TTC549 (cell line): ENCODE measurements at regions not wholly inside any gene's neighbourhood (a gene's known extent, or its start where the extent isn't known, plus 50 kb on each side); places are given as distances from the start of the nearest gene placed in this dataset.
"Not testable (repeated sequence)": the region's sequence is repeated elsewhere in the genome, so short reads cannot be mapped to it uniquely, and the experiment has no call there.

Source experiments
- FAIRE-seq: peaks from 2 replicates; lab custom pipeline; 2012; peaks lifted over from hg19 to GRCh38; lab: Jason Lieb, UNC

DNA sequence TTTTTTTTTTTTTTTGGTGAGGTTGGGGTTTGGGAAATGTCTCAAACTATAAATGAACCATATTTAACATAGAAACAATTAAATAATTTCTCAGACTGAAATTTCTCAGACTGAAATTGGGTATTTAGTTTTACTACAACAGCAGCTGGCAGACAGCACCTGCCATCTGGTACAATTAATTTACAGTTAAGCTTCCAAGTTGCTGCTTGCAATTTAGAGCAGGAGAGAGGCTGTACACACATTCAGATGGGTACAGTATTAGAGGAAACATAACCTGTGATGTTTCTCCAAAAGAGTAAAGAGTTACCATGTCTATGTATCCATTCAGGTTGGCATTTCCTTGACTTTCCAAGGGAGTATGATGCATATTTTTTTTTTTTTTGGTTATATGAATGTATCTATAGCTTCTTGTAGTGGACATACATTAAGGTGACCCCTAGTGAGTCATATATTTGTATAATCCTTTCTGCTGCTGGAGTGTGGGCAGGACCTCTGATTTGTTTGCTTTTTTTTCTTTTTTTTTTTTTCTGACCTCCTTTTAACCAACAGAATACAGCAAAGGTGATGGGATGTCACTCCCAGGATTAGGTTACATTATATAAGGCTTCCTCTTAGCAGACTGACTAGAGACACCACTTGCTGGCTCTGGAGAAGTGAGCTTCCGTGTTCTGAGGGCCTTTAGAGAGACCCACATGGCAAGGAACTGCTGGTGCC is 201.7 kb downstream of the PTH2R start:
- no peak for FAIRE-seq

DNA sequence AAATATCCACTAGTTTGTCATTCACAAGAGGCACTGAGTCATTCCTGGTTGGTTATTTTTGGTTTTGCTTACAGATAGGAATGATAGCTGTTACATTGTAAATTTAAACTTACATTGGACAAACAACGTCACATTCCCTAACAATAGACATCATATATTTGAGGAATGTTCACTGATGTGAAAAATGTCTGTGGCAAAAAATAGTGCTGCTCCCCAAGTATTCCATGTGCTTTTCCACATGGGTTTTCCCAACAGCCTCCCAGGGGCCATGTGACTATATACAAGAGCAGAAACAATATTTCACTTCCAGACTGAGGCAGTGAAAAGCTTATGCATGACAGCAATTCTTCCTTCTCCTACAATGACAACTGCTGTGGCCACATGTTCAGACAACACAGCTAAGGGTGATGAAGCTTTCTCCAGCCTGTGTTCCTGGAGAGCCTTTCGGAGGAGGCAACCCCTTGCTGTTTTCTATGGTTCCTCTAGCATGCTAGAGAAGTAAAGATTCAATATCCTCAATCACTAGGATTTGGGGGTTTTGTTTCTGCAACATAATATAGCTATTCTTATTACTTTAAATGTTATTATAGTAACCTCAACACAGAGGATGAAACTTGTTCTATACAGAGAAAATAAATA is 202.7 kb downstream of the PTH2R start:
- FAIRE-seq: no peak

DNA sequence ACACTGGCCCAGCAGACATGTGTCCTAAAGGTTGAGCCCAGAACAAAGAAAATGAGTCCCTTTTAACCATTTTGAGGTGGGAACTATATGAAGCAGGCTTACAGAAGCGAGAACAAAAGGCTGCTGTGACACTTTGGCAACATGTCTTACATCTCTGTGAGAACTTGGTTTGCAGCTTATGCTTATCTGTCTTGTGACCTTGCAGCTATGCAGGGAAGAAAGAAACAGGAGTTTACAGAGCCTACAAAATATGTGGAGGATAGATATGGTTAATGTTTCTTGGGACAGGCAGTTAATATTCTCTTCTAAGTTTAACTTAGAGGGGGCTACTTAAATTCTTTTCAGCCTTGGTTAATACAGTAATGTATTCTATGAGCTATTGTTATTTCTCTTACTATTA is 209.1 kb downstream of the PTH2R start:
- not testable (repeated sequence) for FAIRE-seq

DNA sequence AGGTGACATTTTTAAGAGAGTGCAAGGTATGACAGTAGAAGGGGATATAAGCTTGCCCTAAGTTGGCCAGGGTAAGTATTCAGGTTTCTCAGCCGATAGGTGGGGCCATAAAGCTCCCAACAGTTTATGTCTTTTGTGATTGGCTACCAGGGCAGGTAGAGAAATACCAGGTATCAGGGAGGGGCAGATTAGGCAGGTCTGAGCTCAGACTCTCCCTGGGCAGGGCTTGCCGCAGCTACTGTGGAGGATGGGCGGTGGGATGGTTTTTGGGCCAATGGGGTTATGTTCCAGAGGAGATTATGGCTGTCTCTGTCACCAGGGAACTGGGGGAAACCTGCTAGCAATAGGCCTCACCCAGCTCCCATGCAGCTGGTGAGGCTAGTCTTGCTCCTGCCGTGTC is 211.6 kb downstream of the PTH2R start:
- no peak for FAIRE-seq

DNA sequence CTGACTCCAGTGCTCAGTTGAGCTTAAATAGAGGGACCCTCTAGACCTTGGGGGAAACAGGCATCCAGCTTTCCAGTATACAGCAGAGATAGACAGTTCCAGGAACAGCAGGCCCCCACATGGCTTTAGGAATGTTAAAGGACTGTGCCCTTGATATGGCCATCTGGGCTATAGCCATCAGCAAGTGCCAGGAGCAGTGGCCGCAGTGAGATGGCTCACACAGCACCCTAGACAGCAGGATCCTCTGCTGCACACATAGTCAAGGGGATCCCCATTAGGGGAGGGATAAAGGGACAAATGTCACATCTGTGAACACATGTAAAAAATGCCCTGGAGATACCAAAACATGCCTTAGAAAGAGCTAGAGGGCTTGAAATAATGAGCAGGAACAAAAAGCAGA is 213.4 kb downstream of the PTH2R start:
- FAIRE-seq: no peak

DNA sequence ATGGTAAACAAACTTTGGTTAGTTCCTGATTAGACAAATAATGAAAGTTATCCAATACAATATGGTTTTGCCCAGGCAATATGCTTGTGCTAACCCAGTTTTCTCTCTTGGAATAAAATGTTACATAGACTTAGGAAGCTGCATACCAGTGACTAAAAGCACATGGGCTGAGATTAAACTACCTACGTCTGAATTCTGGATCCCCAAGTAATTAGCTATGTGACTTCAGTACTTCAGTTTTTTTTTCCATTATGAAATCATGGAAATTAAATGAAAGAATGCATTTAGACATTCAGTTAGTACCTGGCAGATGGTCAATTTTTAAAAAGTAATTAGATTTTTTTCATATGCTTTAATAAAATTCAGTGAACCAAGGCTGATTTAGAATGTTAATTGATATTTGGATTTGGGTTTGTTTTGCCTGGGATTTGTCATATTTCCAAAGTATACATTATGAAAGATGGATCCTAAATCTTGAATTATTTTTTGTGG is 213.9 kb downstream of the PTH2R start:
- no peak for FAIRE-seq

DNA sequence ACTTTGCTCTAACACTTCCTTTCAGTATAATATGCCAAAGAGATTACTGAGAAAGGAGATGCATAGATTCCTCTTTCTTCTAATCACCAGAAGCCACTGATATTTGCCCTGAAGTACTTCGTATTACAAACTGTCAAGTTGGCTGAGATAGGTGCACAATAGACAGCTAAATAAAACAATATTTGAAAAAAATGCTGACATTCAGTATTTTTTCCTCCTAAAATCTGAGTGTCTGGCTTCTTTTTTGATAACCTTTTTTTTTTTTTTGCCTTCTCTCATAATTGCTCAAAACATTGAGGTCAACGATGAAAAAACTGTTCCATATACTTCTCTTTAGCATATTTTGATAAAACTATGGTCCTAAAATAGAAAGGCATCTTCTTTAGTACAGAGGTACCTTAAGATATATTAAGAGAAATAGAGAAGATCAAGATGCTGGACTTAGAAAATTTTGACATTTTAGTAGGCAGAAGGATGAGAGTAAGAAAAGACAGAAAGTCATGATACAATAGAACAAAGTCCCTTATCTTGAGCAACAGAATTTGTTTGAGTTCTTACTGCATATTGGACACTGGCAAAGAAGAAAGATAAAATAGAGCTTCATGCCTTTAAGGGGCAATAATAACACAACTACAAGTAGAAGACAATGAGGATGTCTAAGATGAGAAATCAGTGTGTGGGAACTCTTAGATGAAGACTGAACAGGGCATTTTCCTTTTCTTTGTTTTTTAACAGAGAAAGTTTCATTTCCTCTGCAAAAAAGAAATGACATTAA is 220.7 kb downstream of the PTH2R start:
- FAIRE-seq: no peak

DNA sequence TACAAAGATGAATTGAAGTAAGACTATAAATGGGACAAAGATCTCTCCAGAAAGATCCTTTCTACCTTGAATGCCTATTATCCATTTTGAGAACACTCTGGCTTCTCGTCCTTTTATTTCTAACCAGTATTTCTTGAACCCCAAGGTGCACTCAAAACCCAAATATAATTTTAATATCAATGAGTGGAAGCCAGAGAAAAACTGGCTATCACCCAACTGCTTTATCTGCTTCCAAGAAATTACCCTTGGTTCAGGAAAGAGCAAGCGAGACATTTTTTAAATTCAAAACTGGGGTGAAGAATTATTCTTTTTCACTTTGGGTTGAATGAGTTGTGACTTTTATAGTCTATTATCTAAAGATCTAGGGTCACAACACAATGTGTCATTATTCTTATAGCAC is 221.3 kb downstream of the PTH2R start:
- FAIRE-seq: no peak

DNA sequence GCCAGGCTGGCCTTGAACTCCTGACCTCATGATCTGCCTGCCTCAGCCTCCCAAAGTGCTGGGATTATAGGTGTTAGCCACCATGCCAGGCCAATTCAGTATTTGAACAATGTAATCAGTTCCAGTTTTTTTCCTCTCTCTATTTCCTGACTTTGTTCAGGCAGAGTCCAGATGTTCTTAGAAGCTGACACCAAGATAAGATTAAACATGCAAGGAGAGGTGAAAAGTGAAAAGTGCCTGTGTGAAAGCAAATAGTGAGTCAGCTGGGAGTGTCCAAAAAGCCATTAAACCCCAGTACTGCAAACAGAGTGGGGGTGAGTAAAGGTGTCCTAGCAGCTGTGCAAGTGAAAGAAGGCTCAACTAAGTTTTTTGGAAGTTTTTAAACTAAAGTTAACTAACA is 231.5 kb downstream of the PTH2R start:
- no peak for FAIRE-seq

DNA sequence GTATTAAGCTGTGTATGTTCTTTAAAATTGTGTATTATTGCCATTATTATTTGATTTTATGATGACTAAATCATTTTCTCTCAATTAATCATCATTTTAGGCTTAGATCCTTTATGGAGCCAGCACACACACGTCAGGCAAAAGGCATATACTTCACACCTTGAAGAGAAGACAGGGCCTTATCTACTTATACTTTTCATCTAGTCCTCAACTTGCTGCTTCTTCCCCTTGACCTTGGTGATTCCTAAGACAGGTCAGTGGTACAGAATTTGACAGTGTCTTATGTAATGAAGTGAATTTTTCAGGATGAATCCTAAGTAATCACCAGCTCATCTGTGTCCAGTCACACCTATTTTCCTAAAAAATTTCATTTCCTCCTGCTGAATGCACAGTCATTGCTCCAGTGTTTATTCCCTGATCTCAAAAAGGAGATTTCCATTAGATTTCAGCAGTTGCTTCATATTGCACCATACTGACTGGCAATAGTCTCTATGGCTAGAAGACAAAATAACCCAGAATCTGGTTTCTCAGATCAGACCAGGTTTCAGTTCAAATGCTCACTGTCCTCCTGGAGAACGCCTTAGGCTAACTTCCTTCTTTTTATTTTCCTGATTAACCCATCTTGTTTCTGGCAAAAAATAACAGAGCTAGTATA is 235.7 kb downstream of the PTH2R start:
- no peak for FAIRE-seq

DNA sequence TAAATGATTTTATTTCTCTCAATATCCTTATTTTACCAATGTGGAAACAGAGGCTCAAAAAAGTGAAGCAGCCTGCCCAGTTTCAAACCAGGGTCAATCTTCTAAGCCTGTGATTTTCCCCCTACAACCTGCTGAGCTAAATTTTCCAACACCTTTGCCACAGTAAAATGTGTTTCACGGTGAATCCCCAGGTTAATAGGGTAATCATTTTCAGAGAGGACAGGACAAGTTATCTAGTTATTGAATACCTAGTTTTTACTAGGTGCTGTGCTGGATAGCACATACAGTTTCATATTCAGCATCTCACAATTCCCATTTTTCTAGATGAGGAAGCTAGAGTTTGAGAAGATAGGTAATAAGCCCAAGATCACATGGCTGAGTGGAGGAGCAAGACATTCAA is 236.6 kb downstream of the PTH2R start:
- FAIRE-seq: no peak

DNA sequence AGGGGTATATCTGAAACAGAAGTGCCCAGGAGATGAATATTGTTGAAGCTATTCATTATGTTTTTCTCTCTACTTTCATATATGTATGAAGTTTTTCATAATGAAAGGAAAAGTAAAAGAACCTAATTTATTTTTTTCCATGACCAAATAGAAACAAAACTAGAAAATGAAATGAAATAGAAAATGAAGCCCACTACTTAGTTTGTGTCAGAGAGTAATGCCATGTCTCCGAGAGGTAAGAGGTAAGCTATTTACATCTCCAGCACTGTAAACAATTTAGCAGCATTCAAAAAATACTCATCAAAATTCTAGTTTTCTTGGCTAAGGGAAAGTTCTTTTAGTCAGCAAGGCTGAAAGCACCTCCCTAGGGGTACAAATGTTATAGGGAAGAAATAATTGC is 238.6 kb downstream of the PTH2R start:
- no peak for FAIRE-seq

DNA sequence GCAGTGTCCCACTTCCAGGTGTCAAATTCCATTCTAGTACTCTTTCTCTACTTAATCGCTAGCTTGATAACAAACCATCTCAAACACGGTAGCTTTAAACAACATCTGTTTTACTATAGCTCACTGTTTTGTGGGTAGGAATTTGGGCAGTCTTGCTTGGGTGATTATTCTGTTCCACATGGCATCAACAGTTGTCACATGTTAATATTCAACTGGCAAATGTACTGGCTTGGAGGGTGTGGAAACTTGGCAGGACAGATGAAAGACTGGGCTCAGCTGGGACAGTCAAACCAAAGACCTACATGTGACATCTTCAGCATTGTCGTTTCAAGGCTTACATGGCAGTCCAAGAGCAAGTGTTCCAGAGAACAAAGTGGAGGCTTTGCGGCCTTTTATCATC is 241.8 kb downstream of the PTH2R start:
- no peak for FAIRE-seq

DNA sequence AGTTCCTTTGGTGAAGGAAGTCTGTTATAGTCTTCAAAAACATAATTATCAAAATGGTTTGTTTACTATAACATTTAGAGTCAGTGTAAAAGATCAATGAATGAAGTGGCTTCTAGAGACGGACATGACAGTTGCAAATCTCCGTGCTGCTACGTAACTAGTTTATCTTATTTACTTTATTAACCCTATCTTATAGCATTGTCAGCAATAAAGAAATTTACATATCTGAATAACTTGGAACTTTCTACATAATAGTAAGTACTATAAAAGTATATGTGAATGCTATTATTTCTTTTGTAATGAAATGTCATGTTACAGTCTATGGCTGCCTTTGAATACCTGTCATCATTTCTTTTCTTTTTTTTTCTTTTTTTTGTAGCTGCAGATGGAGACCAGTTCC is 246.8 kb downstream of the PTH2R start:
- no peak for FAIRE-seq

DNA sequence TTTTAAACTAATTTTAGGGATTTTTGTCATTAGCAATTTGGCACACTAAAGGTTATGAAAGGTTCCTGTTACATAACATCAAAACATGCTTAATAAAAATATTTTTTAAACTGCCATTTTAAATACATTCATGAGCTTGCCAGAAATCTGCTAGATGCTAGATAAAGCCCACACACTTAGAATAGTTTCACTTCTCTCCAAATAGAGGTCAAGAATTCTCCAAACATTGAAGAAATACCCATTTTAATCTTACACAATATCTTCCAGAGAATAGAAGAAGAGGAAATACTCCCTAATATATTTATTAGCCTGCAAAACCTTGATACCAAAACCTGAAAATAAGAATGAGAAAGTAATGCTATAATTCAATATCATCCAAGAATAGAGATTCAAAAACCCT is 247.5 kb downstream of the PTH2R start:
- FAIRE-seq: no peak

DNA sequence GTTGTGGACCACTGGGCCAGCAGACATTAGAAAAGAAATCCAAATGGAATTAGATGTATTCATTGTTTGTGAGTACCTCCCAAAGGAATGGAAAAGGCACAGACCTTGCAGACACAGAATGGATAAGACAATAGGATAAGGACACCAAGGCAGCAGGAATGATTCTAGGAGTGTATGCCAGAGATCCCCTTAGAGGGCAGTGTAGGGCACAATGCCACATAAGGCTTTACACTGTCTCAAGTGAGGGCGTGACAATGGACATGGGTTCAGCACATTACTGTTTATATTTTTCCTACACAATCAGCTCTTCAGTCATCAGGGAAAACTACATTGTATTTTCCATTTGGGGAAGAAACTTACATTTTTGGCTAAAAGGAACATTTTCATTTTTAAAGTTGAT is 250.9 kb downstream of the PTH2R start:
- no peak for FAIRE-seq

DNA sequence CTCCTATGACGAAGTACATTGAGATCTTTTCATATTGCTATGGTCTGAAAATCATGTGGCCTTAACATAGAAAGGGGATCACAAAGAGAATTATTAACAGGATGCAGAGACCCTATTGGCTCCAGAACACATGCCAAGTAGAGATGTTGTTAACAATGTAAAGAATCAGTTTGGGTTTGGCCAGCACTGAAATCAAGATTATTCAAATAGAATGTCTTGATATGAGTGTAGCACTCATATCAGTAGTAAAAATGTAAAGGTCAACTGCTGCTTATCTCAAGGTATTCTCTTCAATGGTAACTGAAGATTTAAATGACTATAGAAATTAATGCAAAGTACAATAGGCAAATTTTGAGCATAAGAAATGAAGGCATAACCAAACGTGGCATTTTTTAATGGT is 262.8 kb downstream of the PTH2R start:
- no peak for FAIRE-seq

DNA sequence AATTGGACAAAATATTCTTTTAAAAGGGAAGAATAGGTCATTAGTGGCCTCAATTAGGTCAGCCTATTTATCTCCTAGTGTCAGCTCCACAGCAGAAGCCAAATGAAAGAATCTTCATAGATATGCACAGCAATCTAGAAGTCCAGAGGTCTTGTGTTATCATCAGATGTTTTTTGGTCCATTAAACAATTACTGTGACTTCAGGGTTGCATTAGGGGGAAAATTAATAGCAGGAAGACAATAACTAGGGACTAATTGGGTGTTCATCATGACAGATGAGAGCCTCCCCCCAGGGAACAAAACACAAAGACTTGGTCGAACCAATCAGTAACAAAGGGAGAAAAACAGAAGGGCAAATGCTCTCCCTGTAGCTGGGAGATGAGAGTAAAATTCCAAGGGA is 264.7 kb downstream of the PTH2R start:
- FAIRE-seq: no peak

DNA sequence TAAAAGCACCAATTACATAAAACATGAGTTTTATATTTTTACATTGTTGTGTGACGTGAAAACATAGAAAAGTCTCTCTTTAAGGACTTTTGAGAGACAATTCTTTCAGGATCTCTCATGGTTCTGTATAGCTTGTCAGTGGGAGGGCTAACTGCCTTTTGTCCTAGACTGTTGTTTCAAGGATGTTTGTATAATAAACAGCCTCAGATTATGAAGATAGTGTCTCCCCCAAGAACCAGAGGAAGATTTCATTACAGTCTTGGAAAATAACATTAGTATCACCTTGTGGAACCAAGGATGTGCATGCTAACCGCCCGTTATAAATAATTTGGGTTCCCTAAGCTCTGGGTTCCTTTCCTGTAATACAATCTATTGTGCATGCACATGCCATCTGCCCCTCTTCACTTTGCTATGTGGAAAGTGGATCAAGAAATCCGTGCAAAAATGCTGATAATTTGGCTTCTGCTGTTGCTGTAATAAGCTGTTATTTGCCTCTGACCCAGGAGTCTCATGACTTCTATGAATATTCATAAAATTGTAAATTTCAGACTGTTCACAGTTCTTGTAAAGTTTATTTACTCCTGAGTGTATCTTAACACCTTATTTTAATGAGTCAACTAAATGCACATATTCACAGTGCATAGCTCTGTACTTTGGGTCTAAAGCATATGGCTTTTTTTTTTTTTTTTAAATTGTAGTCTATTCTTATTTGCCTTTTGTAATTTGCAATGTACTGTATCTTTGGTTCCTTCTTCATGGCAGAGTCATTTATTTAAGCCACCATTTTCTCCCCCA is 265.5 kb downstream of the PTH2R start:
- no peak for FAIRE-seq

DNA sequence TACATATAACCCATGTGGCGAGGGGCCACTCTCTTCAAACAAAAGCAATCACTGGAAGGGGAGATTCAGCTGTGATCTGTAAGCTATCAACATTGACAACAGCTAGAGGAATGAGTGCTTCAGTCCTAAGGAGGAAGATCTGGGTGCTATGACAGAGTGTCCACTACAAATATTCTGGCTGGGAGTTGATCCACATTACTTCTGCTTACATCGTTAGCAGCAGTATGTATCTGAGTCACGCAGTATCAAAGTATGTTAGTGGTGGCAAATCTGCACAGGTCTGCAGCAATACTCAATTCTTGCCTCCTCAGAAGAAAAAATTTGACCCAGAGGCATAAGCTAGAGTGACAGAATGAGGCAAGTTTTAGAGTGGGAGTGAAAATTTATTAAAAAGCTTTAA is 267.0 kb downstream of the PTH2R start:
- no peak for FAIRE-seq

DNA sequence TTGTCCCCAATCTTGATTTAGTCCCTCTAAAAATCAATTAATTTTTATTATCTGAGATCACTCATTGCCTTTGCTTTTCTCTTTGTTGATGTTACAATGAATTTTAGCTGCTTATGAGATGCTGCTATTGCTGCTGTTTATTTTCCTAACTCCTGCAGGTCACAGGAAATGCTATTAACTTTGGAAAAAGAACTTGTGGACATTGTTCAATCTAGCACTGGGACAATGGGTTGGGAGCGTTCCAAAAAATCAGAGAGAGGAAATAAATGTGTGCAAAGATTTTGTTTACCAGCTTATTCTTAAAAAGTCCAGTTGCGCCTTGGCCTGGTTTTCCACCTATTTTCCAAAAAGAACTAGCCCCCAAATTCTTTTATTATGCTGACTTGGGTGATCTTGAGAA is 268.3 kb downstream of the PTH2R start:
- no peak for FAIRE-seq

DNA sequence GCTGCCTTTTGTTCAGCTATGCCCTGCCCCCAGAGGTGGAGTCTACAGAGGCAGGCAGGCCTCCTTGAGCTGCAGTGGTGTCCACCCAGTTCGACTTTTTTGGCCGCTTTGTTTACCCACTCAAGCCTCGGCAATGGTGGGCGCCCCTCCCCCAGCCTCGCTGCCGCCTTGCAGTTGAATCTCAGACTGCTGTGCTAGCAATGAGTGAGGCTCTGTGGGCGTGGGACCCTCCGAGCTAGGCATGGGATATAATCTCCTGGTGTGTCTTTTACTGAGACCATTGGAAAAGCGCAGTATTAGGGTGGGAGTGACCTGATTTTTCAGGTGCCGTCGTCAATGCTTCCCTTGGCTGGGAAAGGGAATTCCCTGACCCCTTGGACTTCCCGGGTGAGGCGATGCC is 279.3 kb downstream of the PTH2R start:
- FAIRE-seq: not testable (repeated sequence)
